ENCODE measurements at regions not wholly inside any gene's neighbourhood (a gene's known extent, or its start where the extent isn't known, plus 50 kb on each side); places are given as distances from the start of the nearest gene placed in this dataset.

DNA sequence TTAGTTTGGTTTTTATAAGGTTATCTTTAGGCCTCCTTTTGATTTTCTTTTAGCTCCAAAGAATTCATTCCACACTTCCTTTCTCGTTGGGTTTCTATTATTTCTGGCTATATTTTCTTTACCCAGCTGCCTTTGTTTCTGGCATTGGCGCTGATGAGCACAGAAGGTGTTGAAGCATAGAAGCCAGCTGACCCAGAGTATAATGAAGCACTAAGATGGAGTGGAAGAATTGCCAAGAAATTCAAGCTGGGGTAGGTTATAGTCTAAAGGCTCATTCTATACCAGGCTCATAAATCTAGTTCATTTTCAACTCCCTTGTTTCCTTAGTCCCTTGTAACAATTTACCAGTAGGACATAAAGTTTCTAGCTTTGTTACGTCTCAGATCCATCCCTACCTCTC, 169.5 kb downstream of the HRH4 start:
- TF ChIP-seq, protein P1, sequence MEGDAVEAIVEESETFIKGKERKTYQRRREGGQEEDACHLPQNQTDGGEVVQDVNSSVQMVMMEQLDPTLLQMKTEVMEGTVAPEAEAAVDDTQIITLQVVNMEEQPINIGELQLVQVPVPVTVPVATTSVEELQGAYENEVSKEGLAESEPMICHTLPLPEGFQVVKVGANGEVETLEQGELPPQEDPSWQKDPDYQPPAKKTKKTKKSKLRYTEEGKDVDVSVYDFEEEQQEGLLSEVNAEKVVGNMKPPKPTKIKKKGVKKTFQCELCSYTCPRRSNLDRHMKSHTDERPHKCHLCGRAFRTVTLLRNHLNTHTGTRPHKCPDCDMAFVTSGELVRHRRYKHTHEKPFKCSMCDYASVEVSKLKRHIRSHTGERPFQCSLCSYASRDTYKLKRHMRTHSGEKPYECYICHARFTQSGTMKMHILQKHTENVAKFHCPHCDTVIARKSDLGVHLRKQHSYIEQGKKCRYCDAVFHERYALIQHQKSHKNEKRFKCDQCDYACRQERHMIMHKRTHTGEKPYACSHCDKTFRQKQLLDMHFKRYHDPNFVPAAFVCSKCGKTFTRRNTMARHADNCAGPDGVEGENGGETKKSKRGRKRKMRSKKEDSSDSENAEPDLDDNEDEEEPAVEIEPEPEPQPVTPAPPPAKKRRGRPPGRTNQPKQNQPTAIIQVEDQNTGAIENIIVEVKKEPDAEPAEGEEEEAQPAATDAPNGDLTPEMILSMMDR (IDR thresholded peaks at IDR 0.05) = no peak
- TF ChIP-seq POLR2A (IDR thresholded peaks at IDR 0.05) = no peak

Data from adrenal gland (tissue), 5 donors.